Left hindlimb (tissue), 1 donor: ENCODE measurements at regions not wholly inside any gene's neighbourhood (a gene's known extent, or its start where the extent isn't known, plus 50 kb on each side); places are given as distances from the start of the nearest gene placed in this dataset.
"Not testable (repeated sequence)": the region's sequence is repeated elsewhere in the genome, so short reads cannot be mapped to it uniquely, and the experiment has no call there.

ENCODE experiments used
- DNase-seq: peaks from one replicate; pipeline ENCODE4 v3.0.0-alpha.2; 2018

- no peak for DNase-seq
Observed at GRCh38 chr3:74269689-74270088, 344.8 kb downstream of the CNTN3 start.

DNA sequence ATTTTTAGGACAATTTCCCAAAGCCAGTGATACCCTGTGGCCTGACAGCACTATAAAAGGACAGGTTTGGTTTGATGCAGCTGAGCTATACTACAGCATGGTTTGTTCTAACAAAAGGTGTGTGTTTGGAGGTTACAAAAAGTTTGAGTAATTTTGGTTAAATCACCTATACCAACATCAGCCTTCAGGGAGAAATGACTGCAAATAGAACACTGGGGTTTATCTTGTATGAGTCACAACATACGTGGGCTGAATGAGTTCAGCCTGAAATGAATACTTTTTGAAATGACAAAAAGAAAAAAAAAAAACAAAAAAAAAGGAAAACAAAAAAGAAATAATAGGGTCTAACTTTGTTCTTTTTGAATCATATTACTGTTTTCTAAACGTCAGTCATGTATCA lies 345.7 kb downstream of the CNTN3 start:
- DNase-seq = no peak

DNA sequence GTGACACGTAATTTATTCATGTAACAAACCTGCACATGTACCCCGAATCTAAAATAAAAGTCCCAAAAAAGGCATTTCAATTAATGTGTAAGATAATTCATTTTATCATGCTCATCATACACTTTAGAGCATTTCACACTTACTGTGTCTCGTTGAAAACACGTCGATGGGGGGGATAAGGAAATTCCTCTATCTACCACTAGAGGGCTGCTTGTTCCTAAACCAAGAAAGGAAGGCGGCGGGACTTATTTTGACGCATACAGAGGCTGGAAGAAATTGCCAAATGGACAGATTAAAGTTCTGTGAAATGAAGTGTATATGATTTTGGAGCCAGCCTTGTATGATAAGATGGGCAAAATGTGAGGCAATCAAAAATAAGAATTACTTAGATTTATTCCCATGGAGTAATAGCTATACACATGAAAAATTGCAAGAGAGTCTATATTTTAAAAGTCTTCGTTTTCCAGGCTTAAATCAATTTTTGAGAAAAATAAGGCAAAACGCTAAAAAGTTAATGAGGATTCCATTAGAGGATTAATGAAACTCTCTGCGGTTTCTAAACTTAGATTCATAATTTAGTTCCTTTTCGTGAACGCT lies 346.8 kb downstream of the CNTN3 start:
- DNase-seq = no peak

DNA sequence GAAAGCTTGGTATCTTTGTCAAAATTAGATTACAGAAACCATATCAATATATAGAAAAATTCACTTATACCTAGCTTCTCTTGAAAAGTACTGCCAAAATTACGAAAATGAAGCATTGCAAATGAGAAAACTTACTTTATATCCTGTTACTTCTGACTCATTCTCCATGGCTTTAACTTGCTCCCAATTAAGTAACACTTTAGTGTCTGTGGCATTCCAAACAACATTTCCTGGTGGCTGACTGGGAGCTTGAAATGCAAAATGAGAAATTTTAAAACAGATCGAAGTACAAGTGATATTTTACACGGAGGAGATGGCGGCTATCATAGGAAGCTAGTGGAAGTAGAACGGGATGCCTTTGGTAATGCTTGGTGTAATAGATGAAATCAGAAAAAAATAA lies 347.3 kb downstream of the CNTN3 start:
- no peak for DNase-seq

DNA sequence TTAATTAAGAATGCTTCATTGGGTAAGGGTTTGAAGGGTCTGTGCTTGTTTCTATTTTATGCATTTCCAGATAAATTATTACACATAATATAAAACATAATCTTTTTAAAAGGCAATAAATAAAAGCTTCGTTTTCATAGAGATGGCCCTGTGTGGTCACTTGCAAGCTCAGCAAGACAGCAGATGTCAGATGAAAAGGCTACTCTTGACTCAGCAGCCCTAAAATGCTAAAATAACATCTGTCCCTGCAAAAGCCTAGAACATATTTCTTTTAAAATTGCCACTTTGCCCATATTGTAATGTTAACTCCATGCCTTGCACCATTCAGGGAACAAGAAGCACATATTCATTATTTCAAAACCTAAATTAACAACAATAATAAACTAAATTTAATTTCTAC lies 349.4 kb downstream of the CNTN3 start:
- no peak for DNase-seq

DNA sequence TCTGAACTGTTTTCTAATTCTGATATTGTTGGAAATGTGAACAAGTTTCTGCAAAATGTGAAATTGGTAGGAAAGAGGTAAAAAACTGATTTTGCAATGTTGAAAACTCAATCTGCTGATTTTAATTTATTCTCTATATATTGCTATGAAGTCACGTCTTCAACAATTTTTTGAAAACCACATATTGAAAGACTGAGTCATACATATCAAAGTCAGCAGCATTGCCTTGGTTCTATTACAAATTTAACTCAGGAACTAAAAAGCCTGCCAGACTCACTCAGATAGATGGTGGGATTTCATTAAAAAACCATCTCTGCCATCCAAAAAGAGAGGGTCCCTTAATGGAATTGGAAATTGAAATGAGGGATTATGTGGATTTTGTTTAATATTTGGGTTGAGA lies 351.4 kb downstream of the CNTN3 start:
- no peak for DNase-seq

GRCh38 chr3:74233091-74233490 lies 381.4 kb downstream of the CNTN3 start:
- no peak for DNase-seq

DNA sequence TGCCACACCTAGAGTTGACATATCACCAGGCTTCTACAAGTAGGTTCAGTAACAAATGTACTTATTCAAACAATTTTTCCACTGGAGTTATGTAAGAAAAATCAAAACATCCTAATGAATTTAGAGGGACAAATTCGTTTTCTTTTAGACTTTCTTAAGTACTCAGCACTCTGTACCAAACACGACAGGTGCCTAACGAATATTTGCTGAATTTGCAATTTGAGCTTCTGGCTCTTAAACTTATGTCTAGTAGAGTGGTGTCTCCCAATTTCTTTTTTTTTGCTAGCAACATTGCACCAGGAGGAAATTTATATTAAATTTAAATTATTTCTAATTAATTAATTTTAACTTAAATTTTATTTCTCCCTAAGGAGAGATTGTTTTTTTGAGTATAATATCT lies 397.0 kb downstream of the CNTN3 start:
- no peak for DNase-seq

DNA sequence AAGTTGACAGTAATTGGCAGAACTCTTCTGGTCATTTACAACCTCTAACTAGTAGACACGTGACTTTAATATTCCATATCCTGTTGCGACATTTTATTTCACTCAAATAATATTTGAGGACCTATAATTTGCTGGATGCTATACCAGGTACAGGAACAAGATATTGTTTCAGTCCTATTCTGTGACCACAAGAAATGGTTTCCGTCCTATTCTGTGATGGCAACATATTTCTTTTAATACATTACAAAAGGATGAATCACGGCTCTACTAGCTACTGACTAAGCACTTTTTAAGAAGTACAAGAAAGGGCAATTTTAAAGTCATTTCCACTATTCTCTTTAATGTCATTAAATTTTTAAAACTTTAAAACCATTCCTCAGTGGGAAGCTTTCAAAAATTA lies 400.2 kb downstream of the CNTN3 start:
- DNase-seq = no peak

DNA sequence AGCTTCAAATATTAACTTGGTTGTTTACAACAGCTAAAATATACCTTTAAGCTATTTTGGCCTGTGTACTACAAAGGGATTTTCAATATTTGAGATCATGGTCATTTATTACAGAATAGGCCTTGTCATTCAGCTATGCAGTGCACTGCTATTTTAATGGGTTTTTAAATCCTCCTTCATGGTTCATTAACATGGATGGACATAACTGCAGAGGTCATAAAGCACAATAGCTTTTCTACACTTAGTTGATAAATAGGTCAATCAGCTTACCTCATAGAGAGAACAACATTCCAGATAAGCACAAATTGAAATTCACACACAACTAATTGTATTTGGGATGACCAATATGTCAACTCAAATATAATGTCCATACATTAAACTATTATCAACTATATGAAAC lies 403.7 kb downstream of the CNTN3 start:
- DNase-seq = no peak

GRCh38 chr3:74200952-74201351 lies 413.5 kb downstream of the CNTN3 start:
- no peak for DNase-seq

DNA sequence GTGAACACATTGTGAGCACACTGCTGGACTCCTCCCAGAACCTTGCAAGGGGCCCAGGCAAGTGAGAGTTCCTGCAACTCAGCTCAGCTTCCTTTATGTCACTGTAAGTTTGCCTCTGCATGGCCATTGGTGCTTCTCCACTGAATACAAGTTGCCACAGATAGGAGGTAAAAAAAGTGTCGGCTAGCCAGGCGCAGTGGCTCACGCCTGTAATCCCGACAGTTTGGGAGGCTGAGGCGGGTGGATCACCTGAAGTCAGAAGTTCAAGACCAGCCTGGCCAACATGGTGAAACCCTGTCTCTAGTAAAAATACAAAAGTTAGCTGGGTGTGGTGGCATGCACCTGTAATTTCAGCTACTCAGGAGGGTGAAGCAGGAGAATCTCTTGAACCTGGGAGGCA lies 435.8 kb downstream of the CNTN3 start:
- not testable (repeated sequence) for DNase-seq

DNA sequence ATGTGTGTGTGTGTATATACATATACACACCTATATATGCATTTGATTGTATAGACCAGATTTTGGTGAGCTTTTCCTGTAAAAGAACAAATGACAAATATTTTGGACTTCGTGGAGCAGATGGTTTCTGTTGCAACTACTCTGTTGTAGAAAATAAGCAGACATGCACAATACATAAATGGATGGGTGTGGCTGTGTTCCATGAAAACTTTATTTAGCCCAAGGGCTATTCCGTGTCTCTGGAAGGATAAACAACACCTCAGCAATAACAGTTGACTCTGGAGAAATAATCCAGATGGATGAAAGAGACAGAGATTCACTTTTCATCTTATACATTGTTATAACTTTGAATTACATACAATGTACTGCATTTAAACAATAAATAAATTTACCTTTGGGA lies 441.4 kb downstream of the CNTN3 start:
- DNase-seq = no peak

GRCh38 chr3:74167926-74168325 lies 446.5 kb downstream of the CNTN3 start:
- DNase-seq = no peak

DNA sequence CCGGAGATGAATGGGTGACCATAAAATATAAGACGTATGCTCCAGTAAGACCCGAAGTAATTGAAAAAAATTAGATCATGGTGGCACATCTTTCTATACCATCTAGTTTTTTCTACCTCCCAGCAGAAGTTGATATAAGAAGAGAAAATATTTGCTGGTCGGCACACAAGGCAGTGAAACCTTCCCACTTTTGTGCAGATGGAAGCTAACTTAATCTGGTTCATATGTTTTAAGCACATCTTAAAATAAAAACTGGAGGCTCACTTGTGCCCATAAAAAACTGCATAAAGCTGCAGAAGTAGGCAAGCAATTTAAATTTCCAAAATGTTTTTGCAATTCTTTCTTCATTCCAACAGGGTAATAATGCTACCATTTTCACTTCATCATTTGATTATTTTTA lies 449.2 kb downstream of the CNTN3 start:
- no peak for DNase-seq

- no peak for DNase-seq
Observed at GRCh38 chr3:74149466-74149865, 465.0 kb downstream of the CNTN3 start.

DNA sequence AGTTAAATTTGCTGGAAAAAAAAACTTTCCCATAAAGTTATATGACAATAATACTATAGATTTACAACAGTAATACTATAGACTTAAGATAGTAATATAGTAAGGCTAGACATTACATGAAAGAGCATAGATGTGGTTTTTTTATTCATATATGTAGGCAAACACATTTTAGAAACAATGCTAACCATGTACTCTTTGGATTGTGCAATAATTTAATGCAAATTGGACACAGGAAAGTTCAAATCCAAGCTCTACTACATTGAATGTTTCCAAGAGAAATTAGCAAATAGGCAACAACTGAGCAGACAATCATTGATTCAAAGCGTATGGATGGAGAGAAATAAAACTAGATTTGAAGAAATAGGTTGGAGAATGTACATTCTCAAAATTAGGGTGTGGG lies 469.2 kb downstream of the CNTN3 start:
- no peak for DNase-seq

DNA sequence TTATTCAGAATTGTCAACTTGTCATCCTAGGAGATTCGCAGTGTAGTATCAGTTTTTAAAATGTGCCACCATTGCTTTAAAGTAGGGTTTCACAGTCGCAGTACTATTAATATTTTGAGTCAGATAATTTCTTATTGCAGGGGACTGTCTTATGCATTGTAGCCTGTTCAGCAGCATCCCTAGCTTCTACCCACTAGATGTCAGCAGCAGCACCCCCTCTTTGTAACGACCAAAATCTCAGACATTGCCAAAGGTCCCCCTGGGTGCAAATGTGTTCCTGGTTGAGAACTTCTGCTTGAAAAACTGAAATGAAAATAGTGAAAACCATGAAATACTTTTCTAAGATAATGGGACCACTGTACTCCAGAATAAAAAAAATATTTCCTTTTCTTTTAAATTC lies 474.8 kb downstream of the CNTN3 start:
- DNase-seq = no peak

GRCh38 chr3:74137790-74138189 lies 476.7 kb downstream of the CNTN3 start:
- no peak for DNase-seq

DNA sequence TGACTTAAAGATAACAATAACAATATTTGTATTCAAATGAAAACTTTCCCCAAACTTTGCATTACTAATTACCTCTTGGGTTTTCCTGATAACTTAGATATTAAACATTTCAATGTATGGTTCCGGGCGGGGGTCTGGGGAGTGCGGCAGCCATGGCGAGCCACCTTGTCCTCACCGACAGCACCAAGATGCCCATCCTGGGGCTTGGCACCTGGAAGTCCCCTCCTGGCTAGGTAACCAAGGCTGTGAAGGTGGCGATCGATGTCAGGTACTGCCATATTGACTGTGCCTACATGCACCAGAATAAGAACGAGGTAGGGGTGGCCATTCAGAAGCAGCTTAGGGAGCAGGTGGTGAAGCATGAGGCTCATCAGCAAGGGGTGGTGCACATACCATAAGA lies 478.7 kb downstream of the CNTN3 start:
- no peak for DNase-seq

- no peak for DNase-seq
Observed at GRCh38 chr3:74134831-74135230, 479.6 kb downstream of the CNTN3 start.

DNA sequence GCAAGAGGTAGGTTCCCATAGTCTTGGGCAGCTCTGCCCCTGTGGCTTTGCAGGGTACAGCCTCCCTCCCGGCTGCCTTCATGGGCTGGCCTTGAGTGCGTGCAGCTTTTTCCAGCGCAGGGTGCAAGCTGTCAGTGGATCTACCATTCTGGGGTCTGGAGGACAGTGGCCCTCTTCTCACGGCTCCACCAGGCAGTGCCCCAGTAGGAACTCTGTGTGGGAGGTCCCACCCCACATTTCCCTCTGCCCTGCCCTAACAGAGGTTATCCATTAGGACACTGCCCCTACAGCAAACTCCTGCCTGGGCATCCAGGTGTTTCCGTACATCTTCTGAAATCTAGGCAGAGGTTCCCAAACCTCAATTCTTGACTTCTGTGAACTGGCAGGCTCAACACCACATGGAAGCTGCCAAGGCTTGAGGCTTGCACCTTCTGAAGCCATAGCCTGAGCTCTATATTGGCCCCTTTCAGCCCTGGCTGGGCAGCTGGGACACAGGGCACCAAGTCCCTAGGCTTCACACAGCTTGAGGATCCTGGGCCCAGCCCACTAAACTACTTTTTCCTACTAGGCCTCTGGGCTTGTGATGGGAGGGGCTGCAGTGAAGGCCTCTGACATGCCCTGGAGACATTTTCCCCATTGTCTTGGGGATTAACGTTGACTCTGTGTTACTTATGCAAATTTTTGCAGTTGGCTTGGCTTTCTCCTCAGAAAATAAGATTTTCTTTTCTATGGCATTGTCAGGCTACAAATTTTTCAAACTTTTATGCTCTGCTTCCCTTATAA lies 482.7 kb downstream of the CNTN3 start:
- not testable (repeated sequence) for DNase-seq

DNA sequence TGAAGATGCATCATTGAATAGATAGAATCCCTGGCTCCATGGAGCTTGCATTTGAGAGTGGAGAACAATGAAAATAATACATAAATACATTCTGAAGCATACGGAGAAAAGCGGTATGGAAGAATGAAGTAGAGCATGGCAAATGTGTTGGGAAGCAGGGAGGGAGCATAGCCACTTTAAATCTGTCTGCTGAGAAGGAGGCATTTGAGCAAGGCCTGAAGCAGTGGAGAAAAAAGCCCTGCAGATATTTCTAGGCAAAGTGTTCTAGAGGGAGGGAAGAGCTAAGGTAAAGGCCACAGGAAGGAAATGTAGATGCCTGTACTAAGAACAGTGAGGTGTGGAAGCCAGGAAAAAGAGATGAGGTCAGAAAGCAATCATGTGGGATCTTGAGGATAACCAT lies 484.8 kb downstream of the CNTN3 start:
- no peak for DNase-seq

GRCh38 chr3:74129056-74129455 lies 485.4 kb downstream of the CNTN3 start:
- no peak for DNase-seq

- DNase-seq = no peak
Observed at GRCh38 chr3:74127256-74127655, 487.2 kb downstream of the CNTN3 start.
